Heart right ventricle (tissue), 16 donors: ENCODE measurements at regions not wholly inside any gene's neighbourhood (a gene's known extent, or its start where the extent isn't known, plus 50 kb on each side); places are given as distances from the start of the nearest gene placed in this dataset.

Experiments used
- ATAC-seq, 8 donors: fragments of 200-7000 bp; cut with Tn5 transposase; one replicate each; pipeline ENCODE4 v1.9.1; 2020; ENCODE audit warnings: mild to moderate bottlenecking in 8 of 8, moderate library complexity in 8 of 8, moderate number of reproducible peaks in 1 of 8
- DNase-seq, 2 donors: peaks; one replicate each; pipeline ENCODE4 v3.0.0-alpha.2; 2020
- H3K27ac ChIP-seq, 10 donors: fragments of 200-600 bp; sonication (generic) in 2 of 10; one replicate each; pipeline versions ENCODE4 v1.5.0 to v1.8.0; 2020 to 2022; ENCODE audit warnings: mild to moderate bottlenecking in 3 of 10
- H3K27me3 ChIP-seq, 7 donors: fragments of 200-600 bp; one replicate each; pipeline ENCODE4 v1.8.0; 2021 to 2022; ENCODE audit warnings: mild to moderate bottlenecking in 2 of 7
- H3K36me3 ChIP-seq, 9 donors: fragments of 200-600 bp; sonication (generic) in 1 of 9; one replicate each; pipeline versions ENCODE4 v1.5.0 to v1.8.0; 2020 to 2022; ENCODE audit warnings: mild to moderate bottlenecking in 2 of 9
- H3K4me1 ChIP-seq, 9 donors: fragments of 200-600 bp; sonication (generic) in 1 of 9; one replicate each; pipeline versions ENCODE4 v1.5.0 to v1.8.0; 2020 to 2022; ENCODE audit warnings: mild to moderate bottlenecking in 4 of 9
- H3K4me3 ChIP-seq, 10 donors: fragments of 200-600 bp; sonication (generic) in 2 of 10; one replicate each; pipeline versions ENCODE4 v1.5.0 to v1.8.0; 2020 to 2022; ENCODE audit warnings: mild to moderate bottlenecking in 7 of 10, moderate library complexity in 2 of 10
- H3K9me3 ChIP-seq, 11 donors: fragments of 200-600 bp in 10 of 11; sonication (generic) in 2 of 11; one replicate each; pipeline versions ENCODE4 v1.5.0 to v1.8.0; 2013 to 2022; ENCODE audit warnings: mild to moderate bottlenecking in 2 of 11, control low read depth in 1 of 11, moderate library complexity in 1 of 11
- CTCF ChIP-seq, 9 donors: fragments of 200-600 bp; sonication (generic) in 2 of 9; IDR thresholded peaks; one replicate each; pipeline versions ENCODE4 v1.5.0 to v1.8.0; 2021 to 2022; ENCODE audit warnings: antibody characterized with exemption in 9 of 9, mild to moderate bottlenecking in 5 of 9, moderate library complexity in 1 of 9
- WGBS, 2 donors: extraction: QIAGEN DNeasy Blood & Tissue Kit; methylation state at CpG; one replicate each; pipeline ENCODE4 v1.1.7; 2013; ENCODE audit warnings: inconsistent platforms in 1 of 2; 5-methylcytosine and 5-hydroxymethylcytosine counted together
- intact Hi-C, 10 donors: fragments of 100-400 bp; cut with DNase I; formaldehyde crosslinking; loops; one replicate each; pipeline versions ENCODE4 v1.11.1 to v1.14.2; 2022
- donor health status: Arrhythmogenic right ventricular cardiomyopathy.
- donor health status: ischemic (EF 13 %, LVEDD 7.1; RV severe dilation, severe dysfunction).
- donor health status: healthy with polysubstance abuse.
- donor health status: DM: no; HTN: yes; CAD: no.
- donor health status: DM: no; HTN: no; CAD: no.
- donor health status: ischemic (EF 25% LVEDD 6.9; RV normal size, moderate dysfunction).
- donor health status: ischemic (EF 25% LVEDD 5.7; RV mildly dilated, moderate dysfunction).
- donor health status: healthy.
- donor health status: DM: yes; HTN: yes; CAD: no.
- donor health status: Ischemic cardiomyopathy.
- donor health status: ischemic (EF 35%, LVEDD 5.7; RV mildly dilated, moderate dysfunction).
- donor health status: nonischemic (EF 11% LVEDD 7.7; RV severe dilation, severe dysfunction).
- donor health status: DM: yes; HTN: yes; CAD: no.
- donor health status: PGD.
- donor health status: ischemic (EF 29% LVEDD 5.4; RV normal size, mild dysfunction).
- donor health status: nonischemic (EF 23%, LVEDD 6.1; RV moderate dilation, normal function).

GRCh38 chr6:91761621-91762020, 1174.7 kb upstream of the MAP3K7 start:
- no peaks in the 10 kb centered on the region for H3K4me1 ChIP-seq
- no peak for TF ChIP-seq CTCF (IDR thresholded peaks at IDR 0.05)

GRCh38 chr6:91754691-91755090, 1167.8 kb upstream of the MAP3K7 start:
- ATAC-seq = no peak
- no peak for TF ChIP-seq CTCF (IDR thresholded peaks at IDR 0.05)
- Histone ChIP-seq H3K36me3 (no peaks in the 10 kb centered on the region), H3K27ac (no peak overlapping the region), H3K9me3 (peaks cover 0 to 3% (median 0%) of the 10 kb centered on the region in 11 donors), H3K4me3 (no peak overlapping the region), H3K27me3 (no peaks in the 10 kb centered on the region), H3K4me1 (no peaks in the 10 kb centered on the region)
- 14 to 23% methylated on average over 1 of the region's 1 CpG for WGBS, 2 donors
- intact Hi-C loops = no loop called here
- no peak for DNase-seq

More at GRCh38 chr6:91761621-91762020, 1174.7 kb upstream of the MAP3K7 start:
- DNase-seq (no peak), ATAC-seq (no peak)
- intact Hi-C loops = no loop called here
- Histone ChIP-seq H3K36me3 (no peaks in the 10 kb centered on the region), H3K27me3 (no peaks in the 10 kb centered on the region), H3K27ac (no peak overlapping the region), H3K9me3 (no peaks in the 10 kb centered on the region), H3K4me3 (no peak overlapping the region)
- 64 to 72% methylated on average over 1 of the region's 1 CpG for WGBS, 2 donors

- no peaks in the 10 kb centered on the region for H3K4me1 ChIP-seq
- H3K27me3 ChIP-seq = no peaks in the 10 kb centered on the region
- DNase-seq = no peak
- no peak for TF ChIP-seq CTCF (IDR thresholded peaks at IDR 0.05)
- peaks cover 0 to 3% (median 0%) of the 10 kb centered on the region in 11 donors for H3K9me3 ChIP-seq
- ATAC-seq = no peak
- H3K36me3 ChIP-seq = no peaks in the 10 kb centered on the region
- H3K27ac ChIP-seq = no peak overlapping the region
- H3K4me3 ChIP-seq = no peak overlapping the region
- 83 to 92% methylated on average over 6 of the region's 6 CpGs for WGBS, 2 donors
- intact Hi-C loops = no loop called here
Measured at GRCh38 chr6:91751526-91751925, 1164.7 kb upstream of the MAP3K7 start.

- no peak overlapping the region for H3K27ac ChIP-seq
- intact Hi-C loops = no loop called here
- no peak for ATAC-seq
- H3K27me3 ChIP-seq = no peaks in the 10 kb centered on the region
- TF ChIP-seq CTCF (IDR thresholded peaks at IDR 0.05) = no peak
- DNase-seq = no peak
- no peaks in the 10 kb centered on the region for H3K9me3 ChIP-seq
- H3K4me3 ChIP-seq = no peak overlapping the region
- 65 to 72% methylated on average over 3 of the region's 3 CpGs for WGBS, 2 donors
- H3K36me3 ChIP-seq = no peaks in the 10 kb centered on the region
- no peaks in the 10 kb centered on the region for H3K4me1 ChIP-seq
Measured at GRCh38 chr6:91744566-91744965, 1157.7 kb upstream of the MAP3K7 start.

GRCh38 chr6:91743756-91744155, 1156.9 kb upstream of the MAP3K7 start:
- H3K4me1 ChIP-seq = no peaks in the 10 kb centered on the region
- H3K27me3 ChIP-seq = no peaks in the 10 kb centered on the region
- no peak for TF ChIP-seq CTCF (IDR thresholded peaks at IDR 0.05)
- intact Hi-C loops = no loop called here
- H3K36me3 ChIP-seq = no peaks in the 10 kb centered on the region
- 67 to 73% methylated on average over 2 of the region's 2 CpGs for WGBS, 2 donors
- H3K27ac ChIP-seq = no peak overlapping the region
- ATAC-seq (no peak), DNase-seq (no peak)
- H3K4me3 ChIP-seq = no peak overlapping the region
- no peaks in the 10 kb centered on the region for H3K9me3 ChIP-seq
